HG03039 (cell line): ENCODE measurements at regions not wholly inside any gene's neighbourhood (a gene's known extent, or its start where the extent isn't known, plus 50 kb on each side); places are given as distances from the start of the nearest gene placed in this dataset.
"Not testable (repeated sequence)": the region's sequence is repeated elsewhere in the genome, so short reads cannot be mapped to it uniquely, and the experiment has no call there.

Source experiments
- ATAC-seq: cut with Tn5 transposase; IDR thresholded peaks from one replicate; pipeline ENCODE4 v1.9.1; 2021; ENCODE audit warnings: mild to moderate bottlenecking, moderate library complexity; ENCODE audit not compliant: unreplicated experiment

DNA sequence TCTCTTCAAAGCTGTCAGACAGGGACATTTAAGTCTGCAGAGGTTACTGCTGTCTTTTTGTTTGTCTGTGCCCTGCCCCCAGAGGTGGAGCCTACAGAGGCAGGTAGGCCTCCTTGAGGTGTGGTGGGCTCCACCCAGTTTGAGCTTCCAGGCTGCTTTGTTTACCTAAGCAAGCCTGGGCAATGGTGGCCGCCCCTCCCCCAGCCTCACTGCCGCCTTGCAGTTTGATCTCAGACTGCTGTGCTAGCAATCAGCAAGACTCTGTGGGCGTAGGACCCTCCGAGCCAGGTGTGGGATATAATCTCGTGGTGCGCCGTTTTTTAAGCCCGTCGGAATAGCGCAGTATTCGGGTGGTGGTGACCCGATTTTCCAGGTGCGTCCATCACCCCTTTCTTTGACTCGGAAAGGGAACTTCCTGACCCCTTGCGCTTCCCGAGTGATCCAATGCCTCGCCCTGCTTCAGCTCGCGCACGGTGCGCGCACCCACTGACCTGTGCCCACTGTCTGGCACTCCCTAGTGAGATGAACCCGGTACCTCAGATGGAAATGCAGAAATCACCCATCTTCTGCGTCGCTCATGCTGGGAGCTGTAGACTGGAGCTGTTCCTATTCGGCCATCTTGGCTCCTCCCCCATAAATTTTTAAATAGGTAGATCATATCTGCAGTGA is 785.1 kb downstream of the TDRD15 start:
- ATAC-seq = not testable (repeated sequence)

DNA sequence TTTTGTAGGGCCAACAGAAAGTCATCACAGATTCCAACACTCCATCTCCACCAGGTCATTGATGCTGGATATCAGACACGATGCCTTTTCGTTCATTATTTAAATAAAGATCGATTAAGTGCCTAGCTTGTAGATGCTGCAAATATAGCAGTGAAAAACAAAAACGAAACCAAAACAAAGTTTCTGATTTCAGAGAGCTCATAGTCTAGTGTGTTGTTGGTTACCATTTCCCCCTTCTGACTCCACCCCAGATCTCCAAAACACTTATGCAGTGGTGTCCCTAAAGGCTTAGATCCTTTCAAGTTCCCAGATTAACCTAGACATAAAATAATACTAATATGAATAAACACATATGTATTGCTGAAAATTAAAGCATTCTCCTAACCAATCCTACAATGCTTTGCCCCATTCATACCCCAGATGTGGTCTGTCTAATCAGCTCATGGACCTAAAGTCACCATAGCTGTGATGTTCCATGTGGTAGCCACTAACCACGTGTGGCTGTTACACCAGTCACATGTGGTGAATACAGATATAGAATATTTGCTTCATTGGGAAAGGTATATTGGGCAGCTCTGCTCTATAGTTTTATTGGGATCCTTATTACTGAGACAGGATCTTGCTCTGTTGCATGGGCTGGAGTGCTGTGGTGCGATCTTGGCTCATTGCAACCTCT is 787.2 kb downstream of the TDRD15 start:
- ATAC-seq = no peak

DNA sequence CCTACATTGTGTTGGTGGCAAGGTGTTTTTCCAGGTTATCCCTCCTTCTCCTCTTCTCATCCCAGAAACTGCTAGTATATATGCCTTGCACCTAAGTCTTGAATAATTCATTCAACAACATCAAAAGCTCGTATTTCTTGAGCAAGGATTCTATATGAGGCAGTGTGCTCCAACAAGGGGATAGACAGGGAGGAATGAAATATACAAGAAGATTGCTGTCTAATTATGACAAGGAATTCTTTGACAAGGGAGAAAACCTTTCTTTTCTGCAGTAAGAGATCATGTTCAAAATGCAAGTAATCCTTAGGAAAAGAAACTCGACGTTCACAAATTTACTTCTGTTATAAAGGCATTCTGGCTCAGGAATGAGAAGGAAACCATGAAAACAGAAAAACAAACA is 788.6 kb downstream of the TDRD15 start:
- ATAC-seq = no peak

DNA sequence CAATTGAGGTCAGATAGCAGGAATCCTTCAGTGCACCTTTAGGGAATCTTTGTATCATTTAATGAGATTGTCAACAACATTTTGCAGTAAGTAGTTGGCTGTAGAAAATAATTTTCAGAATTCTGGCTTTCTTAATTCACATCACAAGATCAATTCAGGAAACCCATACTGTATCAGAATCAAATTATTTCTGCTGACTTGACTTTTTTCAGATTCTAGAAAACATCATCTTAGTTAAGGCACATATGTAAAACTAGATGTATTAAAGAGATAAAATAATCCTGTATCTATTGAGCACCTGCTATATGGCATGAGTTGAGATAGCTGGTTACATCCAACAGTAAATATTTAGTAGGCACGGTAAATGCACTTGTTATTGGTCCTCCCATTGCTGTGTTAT is 791.4 kb downstream of the TDRD15 start:
- no peak for ATAC-seq

DNA sequence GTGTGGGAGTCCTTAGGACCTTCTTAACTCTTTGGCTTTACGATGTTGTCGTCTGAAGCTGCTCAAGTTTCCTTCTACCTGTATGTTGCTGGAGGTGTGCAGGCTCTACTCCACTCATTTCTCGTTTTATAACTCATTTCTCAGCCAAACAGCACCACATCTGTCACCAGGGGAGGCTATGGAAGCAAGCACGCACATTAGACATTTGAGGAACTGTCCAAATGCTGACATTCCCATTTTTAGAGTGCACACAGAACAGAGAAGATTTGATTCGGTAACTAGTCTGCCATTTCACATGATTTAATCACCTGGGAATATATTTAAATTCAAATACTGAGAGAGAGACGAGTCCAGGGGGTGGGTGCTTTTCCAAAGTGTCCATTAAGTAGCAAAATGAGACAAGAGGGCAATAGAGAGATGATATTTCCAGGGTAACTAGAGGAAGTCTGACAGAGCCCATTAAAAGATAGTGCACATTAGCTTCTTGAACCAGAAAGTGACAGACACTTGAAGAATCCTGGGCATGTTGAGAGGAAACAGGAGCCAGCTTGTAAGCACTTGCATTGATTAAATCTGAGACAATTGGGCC is 793.3 kb downstream of the TDRD15 start:
- ATAC-seq = no peak

DNA sequence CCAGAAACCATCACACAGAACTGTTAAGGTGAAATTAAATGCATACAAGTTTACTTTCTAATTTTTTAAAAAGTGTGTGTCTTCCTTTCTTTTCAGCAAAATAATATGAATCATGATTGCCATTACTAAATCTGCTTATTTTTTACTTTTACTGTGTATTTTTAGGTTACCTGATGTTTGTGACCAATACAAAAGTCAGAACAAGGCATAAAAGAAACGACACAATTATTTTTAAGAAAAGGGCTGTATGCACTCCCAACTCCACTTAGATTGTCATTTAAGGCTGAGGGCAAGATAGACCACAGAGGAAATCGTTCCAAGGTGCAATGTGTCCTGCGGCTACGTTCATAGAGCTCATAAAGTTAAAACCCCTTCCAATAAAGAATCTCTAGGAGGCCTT is 797.0 kb downstream of the TDRD15 start:
- ATAC-seq = no peak

DNA sequence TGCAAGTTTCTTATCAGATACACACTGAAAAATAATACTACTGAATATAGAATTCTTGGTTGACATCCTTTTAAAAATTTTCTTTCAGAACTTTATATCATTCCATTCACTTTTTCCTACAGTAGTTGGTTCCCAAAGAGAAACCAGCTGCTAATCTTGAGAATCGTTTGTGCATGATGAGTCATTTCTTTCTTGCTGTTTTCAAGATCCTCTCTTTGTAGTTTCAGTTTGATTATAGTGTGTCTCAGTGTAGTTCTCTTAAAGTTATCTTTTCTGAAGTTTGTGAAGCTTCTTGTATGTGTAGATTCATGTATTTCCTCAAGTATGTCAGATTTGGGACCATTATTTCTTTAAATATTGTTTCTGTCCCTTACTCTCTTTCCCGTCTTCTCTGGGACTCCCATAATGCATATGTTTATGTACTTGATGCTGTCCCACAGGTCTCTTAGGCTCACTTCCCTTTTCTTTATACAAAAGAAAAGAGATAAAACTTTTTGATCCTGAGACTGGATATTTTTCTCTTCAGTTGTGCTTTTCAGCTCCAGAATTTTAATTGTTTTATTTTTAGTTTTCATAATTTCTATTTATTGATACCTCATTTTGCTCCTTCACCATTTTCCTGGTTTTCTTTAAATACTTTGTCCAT is 801.0 kb downstream of the TDRD15 start:
- peak; percentile 70 for ATAC-seq

DNA sequence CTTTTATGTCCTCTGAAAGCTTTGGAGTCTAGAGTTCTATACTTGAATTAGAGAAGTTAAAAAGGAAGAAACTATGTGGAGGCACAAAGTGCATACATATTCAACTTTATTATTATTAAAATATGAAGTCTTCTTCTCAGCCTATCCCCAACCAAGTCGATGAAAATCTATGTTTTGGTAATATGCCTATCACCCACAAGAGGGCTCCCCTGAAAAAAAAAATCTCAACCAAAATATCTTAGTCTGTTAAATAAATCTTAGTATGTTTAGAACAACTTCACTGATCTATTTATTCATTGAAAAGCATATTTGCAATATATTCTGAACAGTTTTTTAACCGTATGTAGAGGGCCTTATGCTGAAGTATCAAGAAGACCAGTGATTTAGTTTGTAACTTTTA is 804.5 kb downstream of the TDRD15 start:
- no peak for ATAC-seq

DNA sequence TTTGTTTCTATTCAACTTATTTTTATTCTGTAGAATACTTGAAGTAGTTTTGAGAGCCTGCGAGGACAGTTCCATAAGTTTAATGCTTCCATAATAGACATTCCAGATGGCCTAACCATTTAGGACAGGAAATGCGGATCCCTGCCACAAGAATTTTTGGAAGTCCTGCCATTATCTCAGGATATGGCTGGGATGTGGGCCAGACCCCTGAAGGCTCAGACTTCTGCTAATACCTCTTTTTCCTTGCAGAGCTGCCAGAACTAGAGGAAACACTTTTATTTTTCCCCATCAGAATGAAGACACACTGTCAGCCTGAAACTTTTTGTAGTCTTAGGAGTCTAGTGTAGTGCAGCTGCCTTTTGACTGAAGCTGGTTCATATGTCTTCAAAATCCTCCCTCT is 806.5 kb downstream of the TDRD15 start:
- ATAC-seq = no peak

DNA sequence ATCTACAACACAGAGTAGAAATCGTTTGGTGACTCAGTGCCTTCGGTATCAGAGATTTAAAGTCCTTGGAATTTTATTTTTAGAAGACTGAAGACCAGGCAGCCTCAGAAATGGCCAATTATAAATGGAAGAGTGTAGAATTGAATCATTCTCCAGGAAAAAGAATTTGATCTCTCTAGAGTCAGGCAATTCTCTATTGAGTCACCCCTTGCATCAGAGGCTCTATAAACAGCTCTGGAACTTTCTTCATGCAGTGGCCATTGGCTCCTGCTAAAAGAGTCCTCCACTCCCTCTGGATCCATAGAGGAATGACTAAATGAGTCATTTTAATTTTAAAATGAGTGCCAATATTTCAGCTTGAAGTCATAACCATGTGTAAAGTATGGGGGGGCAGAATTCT is 816.2 kb downstream of the TDRD15 start:
- ATAC-seq = no peak

DNA sequence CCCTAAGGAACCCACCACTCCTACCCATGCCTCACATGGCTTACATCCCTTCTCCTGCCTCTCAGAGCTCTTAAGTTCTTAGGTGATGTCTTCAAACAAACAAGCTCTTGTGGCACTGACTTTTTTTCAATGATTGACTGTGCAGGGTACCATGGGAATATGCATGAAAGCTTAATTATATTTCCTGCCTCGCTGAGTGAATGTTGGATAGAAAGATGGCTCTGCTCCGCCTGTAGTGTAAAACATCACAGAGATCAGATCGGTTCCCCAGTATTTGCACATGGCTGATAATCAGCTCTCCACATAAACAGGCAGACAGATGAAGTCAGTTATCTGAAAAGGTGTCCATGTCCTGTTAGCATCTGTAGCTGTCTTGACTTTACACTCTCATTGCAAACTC is 820.8 kb downstream of the TDRD15 start:
- no peak for ATAC-seq

DNA sequence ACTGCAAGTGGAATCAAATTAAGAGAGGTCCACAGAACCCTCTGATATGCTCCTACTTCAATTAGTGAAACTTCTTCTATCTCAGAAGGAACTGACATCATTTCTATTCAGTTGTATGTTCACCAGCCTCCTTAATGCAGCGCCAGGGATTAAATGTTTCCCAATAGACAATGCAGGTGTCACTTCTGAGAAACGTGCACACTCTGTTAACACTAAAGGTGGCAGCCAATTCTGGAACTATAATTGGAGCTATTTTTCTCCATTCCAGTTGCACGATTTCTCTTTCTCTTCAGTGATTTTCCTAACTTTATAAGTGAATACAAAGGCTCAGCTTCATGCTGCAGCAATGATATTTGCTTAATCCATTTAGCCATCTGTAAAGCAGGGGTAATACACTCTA is 821.9 kb downstream of the TDRD15 start:
- ATAC-seq = no peak

DNA sequence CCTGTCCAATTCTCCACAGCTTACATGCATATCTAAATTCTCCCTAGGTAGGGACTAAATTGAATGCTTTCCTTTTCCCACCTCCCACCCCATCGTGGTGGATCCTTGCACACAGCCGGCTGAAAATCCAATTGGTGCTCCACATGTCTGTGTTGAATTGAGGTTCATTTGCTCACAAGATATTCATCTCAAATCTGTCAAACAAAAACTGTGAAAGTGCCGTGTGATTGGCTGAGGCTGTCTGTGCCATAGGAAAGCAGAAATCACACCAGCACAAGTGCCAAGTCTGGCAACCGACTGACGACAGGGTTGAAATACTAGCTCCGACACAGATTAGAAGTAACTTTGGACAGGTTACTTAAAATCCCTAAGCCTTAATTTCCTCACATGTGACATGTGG is 823.3 kb downstream of the TDRD15 start:
- no peak for ATAC-seq

DNA sequence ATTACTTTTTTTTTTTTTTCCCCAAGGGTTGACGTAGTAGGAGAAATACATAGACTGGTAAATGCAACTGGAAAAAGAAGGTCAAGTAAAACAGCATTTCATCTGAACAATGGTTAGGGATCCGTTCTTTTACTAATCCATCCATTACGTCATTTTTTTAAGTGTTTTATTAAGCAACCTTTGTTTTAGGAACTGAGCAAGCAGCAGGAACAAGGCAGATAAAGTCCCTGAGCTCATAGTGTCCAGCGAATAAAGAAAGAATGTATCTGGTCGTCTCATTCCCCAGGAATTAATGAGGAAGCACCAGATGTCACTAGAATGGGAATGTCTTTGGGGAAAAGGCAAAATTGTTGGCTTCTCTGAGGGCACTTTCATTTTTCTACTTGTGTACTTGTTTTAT is 842.4 kb downstream of the TDRD15 start:
- ATAC-seq = no peak

DNA sequence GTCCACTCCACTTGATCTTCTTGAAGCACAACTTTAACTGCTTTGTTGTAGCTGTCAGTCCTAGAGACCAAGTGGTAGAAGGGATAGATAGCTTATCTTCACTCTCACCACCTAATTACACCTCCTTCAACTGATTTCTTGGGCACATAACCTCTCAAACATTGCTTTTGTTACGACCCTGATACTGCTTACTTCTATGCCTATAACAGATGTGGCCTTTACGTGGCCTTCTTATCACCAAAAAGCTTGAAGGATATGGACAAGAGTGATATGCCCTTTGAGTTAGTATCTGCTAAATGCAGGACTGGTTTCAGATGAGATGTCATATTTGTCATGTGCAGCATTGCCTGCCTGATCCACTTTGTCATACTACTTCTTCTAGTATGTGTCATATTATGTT is 847.2 kb downstream of the TDRD15 start:
- no peak for ATAC-seq

DNA sequence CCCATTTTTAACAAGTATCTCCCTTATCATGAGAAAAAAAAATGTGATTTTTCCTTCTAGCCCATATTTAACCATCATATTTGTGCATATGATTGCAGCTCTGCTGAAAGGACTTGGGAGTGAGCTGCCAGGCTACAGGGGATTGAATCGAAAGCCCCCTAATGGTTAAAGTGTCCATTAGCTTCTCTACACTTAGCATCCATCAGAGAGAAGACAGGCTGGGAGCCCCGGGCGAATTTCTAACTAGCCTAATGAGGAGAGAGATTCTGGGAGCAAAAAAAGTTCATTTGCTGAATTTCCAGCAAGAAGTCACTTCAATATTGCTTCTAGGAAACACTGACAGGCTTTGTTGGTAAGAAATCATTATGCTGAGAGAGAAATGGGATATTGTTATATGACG is 848.8 kb downstream of the TDRD15 start:
- ATAC-seq = no peak

DNA sequence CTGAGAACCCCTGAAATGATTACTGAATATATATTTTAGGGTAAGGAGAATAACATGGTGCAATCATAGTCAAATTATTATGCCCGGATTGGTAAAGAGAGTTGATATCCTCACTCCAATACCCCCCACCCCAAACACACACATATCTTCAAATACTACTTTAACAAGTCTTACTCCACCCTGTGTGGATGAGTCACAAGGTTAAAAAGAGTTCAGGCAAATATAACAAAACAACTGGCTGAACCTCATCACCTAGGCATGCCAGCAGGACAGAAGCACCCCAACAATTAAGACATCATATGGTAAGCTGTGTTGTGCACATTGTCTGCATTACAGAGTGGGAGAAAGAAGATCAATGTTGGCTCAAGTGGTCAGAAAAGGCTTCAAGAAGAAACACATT is 857.4 kb downstream of the TDRD15 start:
- no peak for ATAC-seq

DNA sequence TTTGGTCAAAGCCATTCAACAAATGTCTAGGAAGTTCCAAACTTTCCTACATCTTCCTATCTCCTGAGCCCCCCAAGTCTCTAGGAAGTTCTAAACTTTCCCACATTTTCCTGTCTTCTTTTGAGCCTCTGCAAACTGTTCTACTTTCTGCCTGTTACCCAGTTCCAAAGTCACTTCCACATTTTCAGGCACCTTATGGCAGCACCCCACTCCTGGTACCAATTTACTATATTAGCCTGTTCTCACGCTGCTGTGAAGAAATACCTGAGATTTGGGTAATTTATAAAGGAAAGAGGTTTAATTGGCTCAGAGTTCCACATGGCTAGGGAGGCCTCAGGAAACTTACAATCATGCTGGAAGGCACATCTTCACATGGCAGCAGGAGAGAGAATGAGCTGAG is 869.2 kb downstream of the TDRD15 start:
- ATAC-seq = no peak

DNA sequence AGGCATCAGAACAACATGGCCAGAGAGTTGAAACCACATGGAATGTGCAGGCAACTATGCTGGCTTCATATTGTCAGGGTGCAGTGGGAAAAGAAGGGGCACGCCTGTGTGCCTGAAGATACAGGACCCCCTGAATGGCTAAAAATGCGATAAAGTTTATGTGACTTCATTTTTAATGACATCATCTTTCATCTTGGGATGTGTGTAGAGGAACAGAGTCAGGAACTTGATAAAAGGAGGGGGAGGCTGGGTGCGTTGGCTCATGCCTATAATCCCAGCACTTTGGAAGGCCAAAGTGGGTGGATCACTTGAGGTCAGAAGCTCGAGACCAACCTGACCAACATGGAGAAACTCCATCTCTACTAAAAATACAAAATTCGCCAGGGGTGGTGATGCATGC is 872.6 kb downstream of the TDRD15 start:
- no peak for ATAC-seq

DNA sequence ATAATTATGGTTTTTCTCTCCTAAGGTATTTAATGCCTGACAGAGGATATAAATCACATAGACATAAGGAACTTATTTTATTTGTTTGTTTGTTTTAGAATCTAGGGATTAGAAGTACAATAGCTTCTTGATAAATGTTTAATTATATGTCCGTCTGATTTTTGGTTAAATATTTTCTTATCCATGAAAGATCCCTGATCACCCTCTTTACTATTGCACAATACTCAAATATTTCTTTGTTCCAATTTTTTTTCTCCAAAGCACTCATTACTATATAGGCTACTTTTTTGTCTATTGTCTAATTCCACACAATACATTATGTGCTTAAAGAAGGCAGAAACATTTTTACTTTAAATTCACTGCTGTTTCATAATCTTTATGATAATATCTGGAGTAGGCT is 875.8 kb downstream of the TDRD15 start:
- ATAC-seq = no peak

DNA sequence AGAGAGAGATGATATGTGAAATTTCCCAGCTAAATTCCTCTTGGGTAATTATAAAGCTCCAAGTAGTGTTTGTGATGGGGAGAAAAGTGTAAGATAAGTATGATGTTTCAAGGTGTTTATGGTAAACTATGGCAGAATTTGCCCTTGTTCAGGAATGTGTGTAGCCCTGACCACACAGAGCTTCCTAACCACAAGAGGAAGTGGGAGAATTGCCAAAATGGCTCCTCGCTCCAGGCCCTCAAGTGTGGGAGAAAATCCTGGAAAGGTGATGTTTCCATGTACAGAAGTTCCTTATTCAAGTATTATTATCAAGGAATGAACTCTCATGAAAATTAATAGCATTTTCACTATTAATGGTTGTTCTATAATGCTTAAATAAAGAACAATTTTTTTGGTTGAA is 878.3 kb downstream of the TDRD15 start:
- ATAC-seq = no peak

DNA sequence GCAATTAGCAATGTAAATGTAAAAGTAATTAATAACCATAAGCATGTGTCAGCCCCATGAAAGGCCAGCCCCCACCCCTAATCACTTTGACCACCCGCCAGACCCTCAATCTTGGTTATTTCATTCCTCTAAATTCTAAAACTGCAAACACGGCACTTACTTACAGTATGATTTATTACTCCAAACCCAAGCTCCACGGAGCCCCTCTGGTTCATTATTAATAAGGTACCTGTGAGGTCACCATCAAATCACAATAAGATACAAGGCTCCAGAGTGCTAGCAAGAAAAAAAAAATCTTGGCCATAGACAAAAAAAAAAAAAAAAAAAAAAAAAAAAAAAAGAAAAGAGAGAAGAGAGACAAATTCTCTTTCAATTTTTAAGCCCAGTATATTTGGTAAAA is 879.5 kb downstream of the TDRD15 start:
- ATAC-seq = no peak
